ENCODE measurements at regions not wholly inside any gene's neighbourhood (a gene's known extent, or its start where the extent isn't known, plus 50 kb on each side); places are given as distances from the start of the nearest gene placed in this dataset.
"Not testable (repeated sequence)": the region's sequence is repeated elsewhere in the genome, so short reads cannot be mapped to it uniquely, and the experiment has no call there.

GRCh38 chr5:128730021-128730420 lies 192.0 kb upstream of the FBN2 start:
- not testable (repeated sequence) for DNase-seq

DNA sequence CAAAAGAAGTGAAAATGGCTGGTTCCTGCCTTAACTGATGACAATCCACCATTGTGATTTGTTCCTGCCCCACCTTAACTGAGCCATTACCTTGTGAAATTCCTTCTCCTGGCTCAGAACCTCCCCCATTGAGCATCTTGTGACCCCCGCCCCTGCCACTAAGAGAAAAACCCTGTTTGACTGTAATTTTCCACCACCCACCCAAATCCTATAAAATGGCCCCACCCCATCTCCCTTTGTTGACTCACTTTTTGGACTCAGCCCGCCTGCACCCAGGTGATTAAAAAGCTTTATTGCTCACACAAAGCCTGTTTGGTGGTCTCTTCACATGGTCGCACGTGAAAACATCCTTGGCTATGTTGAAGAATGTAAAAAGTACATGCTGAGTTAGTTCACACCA lies 197.6 kb upstream of the FBN2 start:
- DNase-seq = not testable (repeated sequence)

- DNase-seq = peak in 39 of 58 donors; percentile 1 to 84 (median 11)
Measured at GRCh38 chr5:128736553-128736952, 198.5 kb upstream of the FBN2 start.

DNA sequence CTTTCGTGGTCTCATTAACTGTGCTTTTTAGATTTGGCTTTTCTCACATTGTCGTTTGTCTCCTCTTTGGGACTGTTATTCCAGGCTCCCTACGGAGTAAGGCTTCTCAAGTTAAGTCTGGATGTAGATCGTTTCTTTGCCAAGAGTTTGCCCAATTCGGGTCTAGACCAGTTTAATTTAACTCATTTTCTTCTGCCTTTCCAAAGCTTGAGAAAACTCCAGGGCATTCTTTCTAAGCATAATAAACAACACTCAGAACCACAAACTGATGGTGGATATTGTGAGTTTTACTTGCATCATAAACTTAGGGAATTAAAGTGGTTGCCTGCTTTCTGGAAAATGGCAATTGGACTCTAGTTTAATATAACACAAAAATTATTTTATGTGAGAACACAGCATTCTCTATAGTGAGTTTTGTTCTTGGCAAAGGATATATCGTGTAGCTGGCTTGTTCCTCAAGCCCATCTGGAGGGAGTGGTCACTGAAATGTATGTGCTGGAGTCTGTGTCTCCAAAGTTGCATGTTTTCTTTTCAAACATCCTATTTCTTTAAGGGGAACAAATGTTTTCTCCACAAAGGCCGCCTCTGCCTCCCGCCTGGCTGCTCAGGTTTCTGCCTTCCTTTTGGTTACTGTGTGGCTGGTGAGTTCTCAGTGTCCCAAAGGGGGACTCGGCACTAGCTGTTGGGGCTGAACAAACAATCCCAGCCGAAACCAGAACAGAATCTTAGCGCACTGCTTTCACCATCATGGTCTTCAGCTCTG lies 211.3 kb upstream of the FBN2 start:
- DNase-seq = no peak

DNA sequence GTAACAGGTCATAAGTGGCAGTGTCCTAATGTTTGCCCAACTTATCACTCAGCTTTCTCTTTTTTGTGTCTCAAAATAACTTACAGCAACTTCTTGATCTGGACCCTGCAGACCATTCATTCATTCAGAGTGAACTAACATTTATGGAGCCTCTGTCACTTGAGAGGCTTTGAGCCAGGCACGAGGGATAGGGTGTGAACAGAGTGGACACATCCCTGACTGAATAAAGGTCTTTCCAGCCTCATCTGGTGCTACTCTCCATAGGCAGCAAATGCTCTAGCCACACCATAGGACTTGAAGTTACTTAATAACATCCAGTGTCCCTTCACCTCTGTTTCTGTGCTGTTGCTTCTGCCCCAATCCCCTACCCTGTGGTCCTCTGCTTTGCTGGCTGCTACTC lies 212.1 kb upstream of the FBN2 start:
- DNase-seq = no peak

GRCh38 chr5:128757196-128757959 lies 207.9 kb upstream of the SLC27A6 start:
- DNase-seq = no peak

GRCh38 chr5:128762661-128763306 lies 202.5 kb upstream of the SLC27A6 start:
- DNase-seq = no peak

DNA sequence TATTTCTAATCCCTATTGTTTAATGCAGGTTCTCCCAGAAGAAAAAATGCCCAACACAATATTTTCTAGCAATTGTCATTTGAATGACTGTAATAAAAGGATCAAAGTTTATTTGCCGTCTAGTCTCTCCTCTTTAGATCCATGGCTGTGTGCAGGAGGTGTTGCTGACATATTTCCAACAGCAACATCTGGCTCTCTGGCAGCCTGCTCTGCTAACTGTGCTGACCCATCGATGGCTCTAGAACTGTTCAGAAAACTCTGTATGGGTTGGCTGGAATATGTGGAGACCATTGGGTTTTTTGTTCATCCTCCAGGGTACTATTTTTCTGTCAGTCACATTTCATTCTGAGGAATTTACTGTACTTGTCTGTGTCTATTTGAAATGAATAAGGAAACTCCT lies 202.0 kb upstream of the SLC27A6 start:
- no peak for DNase-seq

- peak in 4 of 58 donors; percentile 1 to 2 (median 1) for DNase-seq
Measured at GRCh38 chr5:128764601-128765310, 200.5 kb upstream of the SLC27A6 start.

- no peak for DNase-seq
Measured at GRCh38 chr5:128765448-128766061, 199.7 kb upstream of the SLC27A6 start.

GRCh38 chr5:128766406-128766805 lies 198.9 kb upstream of the SLC27A6 start:
- no peak for DNase-seq

DNA sequence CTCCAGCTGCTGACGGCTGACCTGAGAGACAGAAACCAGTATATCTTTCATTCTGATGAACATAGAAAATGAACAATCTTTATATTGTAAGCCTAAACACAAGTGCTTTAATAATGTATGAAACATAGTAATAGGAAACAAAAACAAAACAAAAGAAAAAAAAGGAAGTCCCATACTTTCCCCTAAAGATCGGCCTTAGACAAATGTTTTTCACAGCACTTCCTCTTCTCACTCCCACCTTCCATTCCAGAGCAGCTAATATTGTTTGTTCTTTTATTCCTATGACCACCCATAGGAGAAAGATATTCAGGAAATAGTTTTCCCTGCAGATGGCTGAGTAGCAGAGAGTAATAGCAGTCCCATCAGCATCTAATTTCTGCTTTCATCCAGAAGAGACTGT lies 194.4 kb upstream of the SLC27A6 start:
- DNase-seq = no peak

GRCh38 chr5:128772356-128772755 lies 192.9 kb upstream of the SLC27A6 start:
- DNase-seq = peak in 3 of 58 donors; percentile 1 to 14 (median 1)

- DNase-seq = no peak
Measured at GRCh38 chr5:128773378-128773777, 191.9 kb upstream of the SLC27A6 start.

GRCh38 chr5:128774605-128775004 lies 190.7 kb upstream of the SLC27A6 start:
- no peak for DNase-seq

DNA sequence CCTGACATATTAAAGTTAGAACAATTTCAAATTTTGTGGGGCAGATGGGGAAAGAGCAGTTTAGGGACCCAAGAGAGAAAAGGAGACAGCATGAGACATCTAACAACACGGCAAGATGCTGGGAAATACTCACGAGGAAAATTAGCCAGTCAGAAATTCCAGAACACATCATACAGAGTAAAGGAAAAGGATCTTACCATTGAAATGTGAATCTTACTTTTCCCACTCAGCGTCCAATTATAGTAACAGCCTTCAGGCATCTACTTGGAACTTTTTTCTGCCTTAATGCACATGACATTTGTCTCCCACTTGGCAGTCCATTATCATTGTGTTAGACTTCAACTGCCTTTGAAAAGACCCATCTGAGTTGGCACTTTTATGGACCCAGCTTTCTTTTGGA lies 189.7 kb upstream of the SLC27A6 start:
- no peak for DNase-seq

DNA sequence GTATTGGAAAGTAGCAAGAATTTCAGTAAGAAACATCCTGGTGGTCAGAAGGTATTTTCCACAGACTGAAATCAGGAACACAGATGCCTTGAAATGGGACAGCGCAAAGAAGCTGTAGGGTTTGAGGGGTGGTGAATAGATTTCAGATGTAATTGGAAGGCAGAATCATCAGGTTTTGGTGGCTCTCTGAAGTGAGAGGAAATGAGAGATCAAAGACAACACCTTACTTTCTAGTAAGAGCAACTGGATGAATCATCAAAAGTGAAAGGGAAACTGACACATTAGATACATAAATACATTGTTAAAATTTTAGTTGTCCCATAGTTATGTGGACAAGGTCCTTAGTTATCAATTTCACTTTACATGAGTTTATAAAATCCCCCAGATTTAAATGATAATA lies 188.2 kb upstream of the SLC27A6 start:
- no peak for DNase-seq

DNA sequence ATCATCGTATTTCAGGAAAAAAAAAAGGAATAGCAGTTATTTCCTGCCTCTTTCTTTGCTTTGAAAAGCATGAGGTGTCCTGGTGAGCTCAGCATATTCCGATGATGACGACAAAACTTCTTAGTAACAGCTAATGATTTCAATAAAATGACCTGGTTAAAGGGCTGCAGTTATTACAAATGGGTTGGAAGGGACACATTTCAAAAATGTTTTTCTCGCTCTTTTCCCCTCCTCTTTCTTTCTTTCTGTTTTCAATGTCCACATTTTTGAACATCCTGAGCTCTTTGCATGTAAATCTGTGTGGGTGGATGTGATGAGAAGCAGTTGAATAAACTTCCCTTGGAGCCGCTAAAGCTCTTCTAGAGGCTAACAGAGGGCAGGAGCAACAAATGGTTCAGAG lies 186.8 kb upstream of the SLC27A6 start:
- no peak for DNase-seq

GRCh38 chr5:128782446-128782845 lies 182.8 kb upstream of the SLC27A6 start:
- peak in 43 of 58 donors; percentile 2 to 80 (median 34) for DNase-seq

GRCh38 chr5:128784726-128785125 lies 180.6 kb upstream of the SLC27A6 start:
- DNase-seq = no peak

GRCh38 chr5:128791312-128791711 lies 174.0 kb upstream of the SLC27A6 start:
- no peak for DNase-seq
